ENCODE measurements at regions not wholly inside any gene's neighbourhood (a gene's known extent, or its start where the extent isn't known, plus 50 kb on each side); places are given as distances from the start of the nearest gene placed in this dataset.
"Not testable (repeated sequence)": the region's sequence is repeated elsewhere in the genome, so short reads cannot be mapped to it uniquely, and the experiment has no call there.

- intact Hi-C loops (cut with DNase I): no loop called here
Observed at GRCh38 chr12:25771476-25771875, 187.0 kb upstream of the RASSF8 start.

GRCh38 chr12:25775968-25776367 lies 182.5 kb upstream of the RASSF8 start:
- no peak for DNase-seq
- intact Hi-C loops (cut with DNase I): no loop called here

More at GRCh38 chr12:25771476-25771875, 187.0 kb upstream of the RASSF8 start:
- DNase-seq: no peak

GRCh38 chr12:25780771-25781170 lies 177.7 kb upstream of the RASSF8 start:
- no peak for DNase-seq
- intact Hi-C loops (cut with DNase I): no loop called here

GRCh38 chr12:25781232-25781631 lies 177.2 kb upstream of the RASSF8 start:
- intact Hi-C loops (cut with DNase I): no loop called here
- no peak for DNase-seq

GRCh38 chr12:25783566-25783965 lies 174.9 kb upstream of the RASSF8 start:
- DNase-seq: no peak
- intact Hi-C loops (cut with DNase I): no loop called here

GRCh38 chr12:25784669-25785068 lies 173.8 kb upstream of the RASSF8 start:
- no peak for DNase-seq
- intact Hi-C loops (cut with DNase I): no loop called here

GRCh38 chr12:25785134-25785533 lies 173.3 kb upstream of the RASSF8 start:
- intact Hi-C loops (cut with DNase I): no loop called here
- no peak for DNase-seq

- DNase-seq: no peak
- intact Hi-C loops (cut with DNase I): no loop called here
Observed at GRCh38 chr12:25787701-25788100, 170.8 kb upstream of the RASSF8 start.

GRCh38 chr12:25788707-25789442 lies 169.6 kb upstream of the RASSF8 start:
- intact Hi-C loops (cut with DNase I): no loop called here
- DNase-seq: no peak

- no peak for DNase-seq
- intact Hi-C loops (cut with DNase I): no loop called here
Observed at GRCh38 chr12:25789541-25789944, 168.9 kb upstream of the RASSF8 start.

- no peak for DNase-seq
- intact Hi-C loops (cut with DNase I): no loop called here
Observed at GRCh38 chr12:25792031-25792430, 166.5 kb upstream of the RASSF8 start.

GRCh38 chr12:25793196-25793595 lies 165.3 kb upstream of the RASSF8 start:
- intact Hi-C loops (cut with DNase I): no loop called here
- DNase-seq: no peak

GRCh38 chr12:25794571-25794970 lies 163.9 kb upstream of the RASSF8 start:
- intact Hi-C loops (cut with DNase I): no loop called here

GRCh38 chr12:25796523-25797000 lies 161.9 kb upstream of the RASSF8 start:
- no peak for DNase-seq
- intact Hi-C loops (cut with DNase I): no loop called here

More at GRCh38 chr12:25794571-25794970, 163.9 kb upstream of the RASSF8 start:
- no peak for DNase-seq

- no peak for DNase-seq
- intact Hi-C loops (cut with DNase I): no loop called here
Observed at GRCh38 chr12:25797386-25797785, 161.1 kb upstream of the RASSF8 start.

- no peak for DNase-seq
- intact Hi-C loops (cut with DNase I): no loop called here
Observed at GRCh38 chr12:25797949-25798348, 160.5 kb upstream of the RASSF8 start.

- intact Hi-C loops (cut with DNase I): no loop called here
- DNase-seq: no peak
Observed at GRCh38 chr12:25800101-25800500, 158.4 kb upstream of the RASSF8 start.

GRCh38 chr12:25801734-25802133 lies 156.7 kb upstream of the RASSF8 start:
- DNase-seq: no peak
- intact Hi-C loops (cut with DNase I): no loop called here

- DNase-seq: no peak
- intact Hi-C loops (cut with DNase I): no loop called here
Observed at GRCh38 chr12:25802143-25802542, 156.3 kb upstream of the RASSF8 start.

GRCh38 chr12:25803029-25803664 lies 155.3 kb upstream of the RASSF8 start:
- intact Hi-C loops (cut with DNase I); DNase-seq: not testable (repeated sequence)

- DNase-seq; intact Hi-C loops (cut with DNase I): not testable (repeated sequence)
Observed at GRCh38 chr12:25804286-25804685, 154.2 kb upstream of the RASSF8 start.

Data from head of caudate nucleus (tissue), 42 donors.